GM21529 (cell line): ENCODE measurements at regions not wholly inside any gene's neighbourhood (a gene's known extent, or its start where the extent isn't known, plus 50 kb on each side); places are given as distances from the start of the nearest gene placed in this dataset.

Source experiments
- ATAC-seq: cut with Tn5 transposase; IDR thresholded peaks from one replicate; pipeline ENCODE4 v1.9.1; 2021; ENCODE audit not compliant: unreplicated experiment

DNA sequence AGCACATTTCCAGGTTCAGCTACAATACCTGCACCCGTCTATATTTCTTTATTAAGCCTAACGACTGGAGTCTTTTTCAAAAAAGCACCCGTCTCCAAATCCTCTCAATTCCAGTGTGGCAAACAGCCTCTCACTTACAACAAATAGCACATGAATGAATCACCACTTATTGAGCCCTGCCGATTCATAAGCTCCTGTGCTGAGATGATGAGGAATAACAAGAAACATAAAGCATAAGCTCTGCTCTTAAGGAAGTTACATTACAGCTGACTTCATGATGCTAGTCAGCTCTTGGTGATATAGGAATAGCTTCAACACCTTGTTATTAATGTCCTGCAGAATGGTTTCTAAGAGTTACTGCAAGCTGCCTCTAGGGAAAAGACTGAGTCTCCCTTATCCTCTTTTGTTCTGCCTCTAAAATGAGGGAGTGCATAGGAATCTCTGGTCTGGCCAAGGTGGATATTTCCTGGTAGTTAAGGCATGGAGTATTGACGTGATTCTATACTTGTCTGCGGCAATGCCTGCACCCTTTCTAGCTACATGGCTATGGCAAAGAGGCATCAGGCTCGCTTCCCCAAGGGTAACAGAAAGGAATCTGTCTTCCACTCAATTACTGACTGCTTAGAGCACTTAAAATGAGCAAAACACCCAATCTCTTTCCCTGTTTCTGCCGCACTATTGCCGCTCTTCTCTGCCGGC is 195.7 kb downstream of the KLF12 start:
- ATAC-seq, result no peak

DNA sequence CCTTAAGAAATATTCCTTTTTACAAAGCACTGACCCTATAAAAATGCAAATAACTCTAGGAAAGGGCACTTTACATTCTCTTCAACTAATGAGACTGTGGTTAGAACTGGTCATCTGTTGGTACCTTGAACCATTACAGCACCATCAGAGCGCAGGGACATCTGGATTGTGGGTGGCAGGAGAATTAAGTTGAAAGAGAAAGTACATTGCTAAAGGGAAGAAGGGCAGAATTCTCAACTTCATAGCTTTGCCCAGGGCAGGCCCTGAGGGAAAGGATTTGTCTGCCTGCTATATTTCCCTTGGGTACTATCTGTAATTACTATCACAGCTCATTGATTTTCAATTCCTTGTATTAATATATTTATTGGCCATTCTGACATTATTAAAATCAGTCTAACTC is 196.8 kb downstream of the KLF12 start:
- no peak for ATAC-seq

DNA sequence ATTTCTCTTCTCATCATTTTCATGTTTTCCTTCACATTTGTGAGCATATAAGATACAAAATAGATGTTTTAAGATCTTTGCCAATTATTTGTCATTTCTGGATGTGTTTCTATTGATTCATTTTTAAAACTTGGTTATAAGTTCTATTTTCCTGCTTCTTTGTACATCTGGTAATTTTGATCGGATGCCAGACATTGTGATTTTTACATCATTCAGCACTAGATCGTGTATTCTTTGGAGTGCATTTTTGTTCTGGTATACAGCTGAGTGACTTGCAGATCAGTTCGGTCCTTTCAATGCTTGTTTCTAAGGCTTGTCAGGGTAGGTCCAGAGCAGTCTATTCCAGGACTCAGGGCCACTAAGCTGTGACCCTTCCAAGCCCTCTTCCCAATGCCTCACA is 198.2 kb downstream of the KLF12 start:
- ATAC-seq, result no peak

DNA sequence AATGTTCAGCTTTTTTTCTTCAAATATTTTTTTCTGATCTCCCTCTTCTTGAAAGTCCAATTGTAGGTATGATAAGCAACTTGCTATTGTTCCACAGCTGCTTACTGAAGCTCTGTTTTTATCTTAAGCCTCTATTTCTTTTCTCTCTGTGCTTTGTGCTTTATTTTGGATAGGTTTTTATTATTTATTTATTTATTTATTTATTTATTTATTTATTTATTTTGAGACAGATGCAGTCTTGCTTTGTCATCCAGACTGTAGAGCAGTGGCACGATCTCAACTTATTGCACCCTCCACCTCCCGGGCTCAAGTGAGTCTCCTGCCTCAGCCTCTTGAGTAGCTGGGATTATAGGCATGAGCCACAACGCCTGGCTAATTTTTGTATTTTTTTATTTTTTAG is 199.4 kb downstream of the KLF12 start:
- ATAC-seq, result no peak

DNA sequence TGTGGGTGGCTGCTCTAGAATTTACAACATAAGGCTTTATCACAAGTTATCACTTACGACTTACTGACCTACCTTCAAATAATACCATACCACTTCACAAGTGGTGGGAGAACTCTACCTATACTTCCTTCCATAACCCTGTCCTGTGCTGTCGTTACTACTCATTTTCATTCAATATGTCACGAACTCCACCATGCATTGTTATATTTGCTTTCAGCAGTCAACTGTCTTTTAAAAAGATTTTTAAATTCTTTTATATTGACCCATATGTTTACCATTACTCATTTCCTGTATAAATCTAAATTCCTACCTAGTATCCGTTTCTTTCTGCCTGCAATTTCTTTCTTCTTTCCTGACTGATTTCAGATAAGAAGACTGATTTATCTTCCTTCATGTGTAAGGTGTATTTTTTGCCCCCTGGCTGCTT is 200.0 kb downstream of the KLF12 start:
- no peak for ATAC-seq

DNA sequence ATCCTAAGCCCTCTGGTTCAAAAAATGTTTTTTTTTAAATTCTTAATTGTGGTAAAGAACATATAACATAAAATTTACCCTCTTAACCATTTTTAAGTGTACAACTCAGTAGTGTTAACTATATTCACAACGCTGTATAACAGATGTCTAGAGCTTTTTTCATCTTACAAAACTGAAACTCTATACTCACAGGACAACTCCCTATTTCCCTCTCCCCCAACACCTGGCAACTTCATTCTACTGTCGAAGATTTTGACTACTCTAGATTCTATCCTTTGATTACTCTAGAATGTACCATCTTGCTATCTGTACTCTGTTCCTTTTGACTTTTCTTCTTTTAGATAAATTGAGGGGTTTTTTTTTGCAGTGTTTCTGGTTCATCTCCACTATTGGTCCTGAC is 200.4 kb downstream of the KLF12 start:
- peak; percentile 52 for ATAC-seq

DNA sequence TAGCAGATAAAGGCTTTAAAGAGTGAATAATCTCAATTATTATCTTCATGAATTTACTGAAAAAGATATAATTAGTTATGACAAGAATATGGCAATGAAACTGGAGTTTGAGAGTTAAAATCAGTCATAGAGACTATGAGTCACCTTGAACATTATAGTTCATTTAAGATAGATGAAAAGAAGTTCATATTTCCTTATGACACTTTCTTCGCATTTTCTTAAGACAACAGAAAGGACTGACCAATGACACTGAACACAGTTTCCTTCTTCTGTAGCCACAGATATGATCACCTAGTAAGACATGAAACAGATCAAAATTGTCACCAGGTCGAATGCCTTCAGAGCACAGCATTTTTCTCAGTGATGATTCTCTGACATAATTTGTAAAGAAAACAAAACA is 202.1 kb downstream of the KLF12 start:
- ATAC-seq, result no peak

DNA sequence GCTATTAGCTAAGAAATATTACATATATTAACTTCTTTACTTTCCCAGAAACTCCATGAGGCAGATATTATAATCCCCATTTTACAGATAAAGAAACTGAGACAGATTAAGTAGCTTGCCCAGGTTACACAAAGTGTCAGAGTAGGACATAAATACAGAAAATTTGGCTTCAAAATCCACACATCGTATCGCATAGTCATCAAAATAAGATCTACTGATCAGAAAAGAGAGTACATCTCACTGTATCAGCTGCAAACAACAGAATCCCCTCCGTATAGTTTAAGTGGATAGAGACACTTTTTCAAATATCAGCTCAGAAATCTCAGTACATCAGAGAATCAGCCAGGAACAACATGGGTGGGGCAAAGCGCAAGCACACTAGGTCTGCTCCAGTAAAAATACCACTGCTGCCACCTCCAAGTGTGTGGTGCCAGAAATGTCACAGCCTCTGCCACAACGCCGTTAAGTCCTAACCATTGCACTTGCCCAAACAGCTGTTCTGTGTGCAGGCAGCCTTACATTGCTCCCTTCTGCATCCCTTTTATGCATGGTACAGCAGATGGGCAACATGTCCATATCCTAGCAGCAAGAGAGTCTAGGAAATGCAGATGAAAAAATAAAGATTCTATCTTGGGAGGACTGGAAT is 204.8 kb downstream of the KLF12 start:
- no peak for ATAC-seq

DNA sequence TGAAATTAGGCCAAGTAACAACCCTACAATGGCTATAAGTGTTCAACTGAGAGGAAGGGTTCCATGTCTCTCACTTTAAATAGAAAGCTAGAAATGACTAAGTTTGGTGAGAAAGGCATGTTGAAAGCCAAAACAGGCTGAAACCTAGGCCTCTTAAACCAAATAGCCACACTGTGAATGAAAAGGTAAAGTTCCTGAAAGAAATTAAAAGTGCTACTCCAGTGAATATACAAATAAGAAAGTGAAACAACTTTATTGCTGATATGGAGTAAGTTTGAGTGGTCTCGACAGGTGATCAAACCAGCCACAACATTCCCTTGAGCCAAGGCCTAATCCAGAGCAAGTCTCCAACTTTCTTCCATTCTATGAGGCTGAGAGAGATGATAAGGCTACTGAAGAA is 209.6 kb downstream of the KLF12 start:
- peak; percentile 95 for ATAC-seq

DNA sequence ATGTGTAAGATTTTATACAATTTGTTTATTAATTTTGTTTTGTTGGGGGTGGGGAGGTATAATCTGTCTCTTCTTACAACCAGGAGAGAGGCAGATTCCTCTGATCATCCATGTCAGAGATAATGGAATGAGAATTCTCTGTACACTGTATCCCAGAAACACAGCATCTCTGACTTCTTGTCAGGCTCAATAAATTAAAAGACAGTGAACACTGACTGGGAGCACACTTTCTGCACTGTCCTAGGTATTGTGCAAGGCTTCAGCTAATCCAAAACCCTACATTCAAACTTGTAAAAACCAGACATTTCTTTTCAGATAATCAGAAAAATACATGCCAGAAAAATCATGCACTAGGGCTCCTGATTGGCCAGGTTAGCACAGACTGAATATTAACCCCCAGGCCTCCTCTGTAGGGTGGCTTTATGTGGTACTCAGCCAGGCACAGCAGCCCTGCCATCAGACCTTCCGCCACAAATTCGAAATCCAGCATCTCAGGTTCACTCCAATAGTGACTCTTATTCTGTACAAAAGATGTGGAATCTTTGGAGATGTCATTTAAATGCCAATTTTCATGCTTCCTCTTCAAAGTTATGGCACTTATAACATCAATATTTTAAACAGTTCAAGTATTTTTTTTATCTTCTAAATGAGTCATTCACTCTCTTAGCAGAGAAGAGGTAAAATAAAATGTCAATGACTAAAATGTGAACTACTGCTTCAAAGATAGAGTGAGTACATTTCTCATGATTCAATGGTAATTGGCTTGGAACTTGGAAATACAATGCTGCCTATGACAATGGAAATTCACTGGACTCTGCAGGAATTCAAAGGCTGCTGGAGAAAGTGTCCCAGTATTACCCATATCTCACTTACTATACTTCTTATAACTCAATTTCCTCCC is 211.5 kb downstream of the KLF12 start:
- no peak for ATAC-seq

DNA sequence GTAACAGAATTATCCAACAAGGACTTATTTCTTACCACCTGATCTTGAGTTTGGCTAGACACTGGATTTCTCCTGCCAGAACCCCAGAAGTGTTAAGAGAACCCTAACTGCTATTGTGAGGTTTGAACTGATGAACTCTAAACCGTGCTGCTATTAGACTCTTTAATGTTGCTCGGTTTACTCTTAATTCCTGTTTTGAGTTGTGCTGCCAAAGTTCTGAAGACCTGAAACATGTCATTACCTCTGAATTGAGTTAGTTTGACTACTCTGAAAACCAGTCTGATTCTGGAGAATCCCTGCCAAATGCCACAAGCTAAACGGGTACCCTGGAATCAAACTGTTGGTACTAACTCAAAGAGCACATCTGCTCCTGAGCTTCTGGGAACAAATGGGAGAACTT is 215.5 kb downstream of the KLF12 start:
- ATAC-seq, result no peak

DNA sequence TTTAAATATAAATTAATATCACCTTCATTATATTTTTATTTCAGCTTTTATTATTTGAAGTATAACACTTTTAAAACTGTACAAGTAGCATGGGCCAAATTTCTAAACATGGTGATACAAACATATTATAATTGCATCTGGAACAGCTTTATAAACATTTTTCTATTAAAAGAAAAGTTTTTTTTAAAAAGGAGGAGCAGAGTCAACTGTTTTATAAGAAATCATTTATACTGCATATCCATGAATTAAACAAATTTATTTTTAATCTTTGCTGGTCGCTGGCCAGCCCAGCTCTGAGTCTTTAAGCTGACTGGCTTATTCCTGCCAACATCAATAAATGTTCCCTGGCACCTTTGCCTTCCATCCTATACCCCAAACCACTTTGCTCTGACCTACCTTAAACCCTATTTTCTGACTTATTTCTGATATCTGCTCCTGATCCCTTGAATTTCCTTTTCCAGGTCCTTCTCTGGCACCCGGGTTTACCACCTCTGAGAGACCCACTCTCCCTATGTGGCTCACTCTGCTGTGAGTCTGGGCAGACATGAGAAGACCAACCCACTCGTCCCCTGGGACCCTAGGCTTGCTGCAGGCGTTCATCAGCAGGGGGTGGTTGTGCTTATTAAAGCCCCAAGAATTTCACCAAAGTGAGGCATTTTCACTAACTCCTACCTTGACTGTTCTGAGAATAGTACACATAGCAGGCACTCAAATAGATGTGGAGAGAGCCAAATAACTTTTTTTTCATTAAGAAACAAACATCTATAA is 220.3 kb downstream of the KLF12 start:
- ATAC-seq, result no peak

DNA sequence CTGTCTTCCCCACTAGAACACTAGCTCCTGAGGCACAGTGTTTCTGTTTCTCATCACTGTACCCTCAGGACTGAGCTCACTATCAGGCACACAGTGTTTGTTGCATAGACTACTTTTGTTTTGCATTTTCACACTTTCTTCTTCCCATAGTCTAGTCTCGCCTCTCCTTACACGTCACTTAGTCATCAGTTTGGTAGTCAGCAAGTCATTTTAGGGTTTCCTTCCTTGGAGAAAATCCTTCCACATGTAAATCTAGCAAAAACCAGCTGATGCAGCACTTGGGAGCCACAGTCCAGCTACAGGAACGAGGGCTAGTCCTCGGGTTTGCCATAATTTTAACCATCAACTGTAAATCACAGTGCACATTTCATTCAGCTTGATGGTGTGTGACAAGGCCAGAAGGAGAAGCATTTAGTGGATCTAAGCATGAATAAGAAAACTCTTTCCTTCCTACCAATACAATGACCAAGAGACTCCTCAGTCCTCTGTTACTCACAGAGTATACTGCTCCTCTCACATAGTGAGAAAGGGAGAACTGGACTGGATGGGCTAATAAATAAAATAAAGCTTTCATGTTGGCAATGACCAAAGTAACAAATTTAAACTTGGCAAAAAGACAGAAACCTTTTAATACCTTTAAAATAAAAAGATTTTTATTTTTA is 221.0 kb downstream of the KLF12 start:
- ATAC-seq, result peak; percentile 67

DNA sequence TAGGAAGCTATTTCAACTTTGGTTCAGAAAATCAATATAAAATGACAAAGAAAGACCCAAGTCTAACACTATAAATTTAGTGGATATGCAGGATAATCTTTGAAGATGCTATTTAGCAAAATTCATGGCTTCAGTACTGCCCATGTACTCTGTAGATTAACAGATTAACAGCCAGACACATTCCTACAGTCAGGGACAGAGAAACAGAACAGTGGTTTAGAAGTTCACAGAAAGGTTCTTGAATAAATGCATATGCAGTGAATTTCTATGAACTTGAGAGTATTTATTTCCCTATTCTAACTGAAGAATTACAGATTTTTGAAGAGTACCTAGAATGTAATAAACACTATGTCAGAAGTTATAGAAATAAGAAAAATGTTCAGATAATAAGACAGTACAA is 222.8 kb downstream of the KLF12 start:
- no peak for ATAC-seq

DNA sequence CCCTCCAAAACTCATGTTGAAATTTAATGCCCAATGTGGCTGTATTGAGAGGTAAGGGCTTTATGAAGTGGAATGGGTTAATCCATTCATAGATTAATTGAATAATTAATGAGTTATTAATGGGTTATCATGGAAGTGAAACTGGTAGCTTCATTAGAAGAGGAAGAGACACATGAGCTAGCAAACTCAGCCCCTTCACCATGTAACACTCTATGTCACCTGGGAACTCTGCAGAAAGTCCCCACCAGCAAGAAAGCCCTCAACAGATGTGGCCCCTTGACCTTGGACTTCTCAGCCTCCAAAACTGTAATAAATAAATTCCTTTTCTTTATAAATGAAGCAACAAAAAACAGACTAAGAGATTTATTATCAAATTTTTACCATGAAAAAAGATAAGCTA is 223.5 kb downstream of the KLF12 start:
- no peak for ATAC-seq

DNA sequence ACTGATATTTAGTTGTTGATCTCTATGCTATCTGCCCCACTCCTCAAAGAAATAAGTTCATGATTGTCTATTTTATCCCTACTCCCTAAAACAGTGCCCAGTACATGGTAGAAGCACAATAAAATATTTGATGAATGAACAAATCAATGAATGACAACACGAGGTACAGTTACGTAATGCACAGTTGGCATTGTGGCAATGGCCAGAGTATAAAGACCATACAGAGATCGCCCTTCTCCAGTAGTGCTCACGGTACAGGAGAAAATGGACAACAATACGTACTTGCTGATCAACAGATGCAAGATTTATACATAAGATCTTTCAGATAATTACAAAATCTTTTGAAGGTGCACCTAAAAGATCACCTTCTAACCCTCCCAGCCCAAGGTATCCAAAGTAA is 225.4 kb downstream of the KLF12 start:
- no peak for ATAC-seq

DNA sequence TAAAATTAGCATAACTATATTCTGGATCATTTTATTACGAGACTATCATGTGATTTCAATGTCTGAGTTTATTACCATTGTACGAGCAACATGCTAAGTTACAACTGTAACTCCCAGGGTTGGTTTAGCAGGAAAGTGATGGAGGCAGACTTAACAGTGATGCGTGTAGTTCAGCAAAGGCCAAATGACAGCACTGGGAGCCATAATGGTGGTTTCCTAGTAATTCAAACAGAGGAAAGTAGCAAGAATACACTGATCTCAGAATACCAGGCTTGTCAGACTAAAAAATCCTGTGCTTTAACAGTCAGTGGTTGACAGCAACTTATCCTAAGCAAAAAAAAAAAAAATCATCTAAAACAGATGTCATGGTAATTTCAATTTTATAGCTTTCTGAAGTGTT is 229.6 kb downstream of the KLF12 start:
- ATAC-seq, result no peak

DNA sequence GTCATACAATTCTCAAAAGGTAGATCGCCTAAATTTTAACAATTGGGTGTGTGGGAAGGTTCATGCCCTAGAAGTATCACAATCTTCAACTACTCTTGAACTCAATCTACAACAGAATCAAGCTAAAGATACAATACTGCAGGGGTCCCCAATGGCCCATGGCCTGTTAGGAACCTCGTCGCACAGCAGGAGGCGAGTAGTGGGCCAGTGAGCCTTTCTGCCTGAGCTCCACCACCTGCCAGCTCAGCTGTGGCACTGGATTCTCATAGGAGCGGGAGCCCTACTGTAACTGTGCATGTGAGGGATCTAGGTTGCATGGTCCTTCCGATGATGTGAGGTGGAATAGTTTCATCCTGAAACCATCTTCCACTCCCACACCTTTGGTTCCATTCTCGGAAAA is 230.6 kb downstream of the KLF12 start:
- ATAC-seq, result no peak

DNA sequence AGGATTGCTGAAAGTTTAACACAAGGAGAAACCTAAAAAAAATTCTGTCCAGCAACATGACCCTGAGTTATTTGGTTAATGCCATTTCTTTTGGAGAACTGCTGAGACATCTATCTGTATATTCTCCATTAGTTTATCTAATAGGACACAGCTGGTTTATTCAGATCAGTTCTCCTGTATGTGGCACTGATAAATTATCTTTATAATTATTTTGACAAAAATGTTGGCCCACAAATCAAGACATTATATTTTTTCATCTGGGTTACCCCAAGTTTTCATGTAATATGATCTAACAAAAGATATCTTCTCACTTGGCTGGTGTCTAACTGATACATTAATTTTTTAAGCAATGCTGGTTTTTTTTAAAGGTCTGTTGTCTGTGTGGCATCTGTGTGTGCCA is 231.4 kb downstream of the KLF12 start:
- ATAC-seq, result no peak

DNA sequence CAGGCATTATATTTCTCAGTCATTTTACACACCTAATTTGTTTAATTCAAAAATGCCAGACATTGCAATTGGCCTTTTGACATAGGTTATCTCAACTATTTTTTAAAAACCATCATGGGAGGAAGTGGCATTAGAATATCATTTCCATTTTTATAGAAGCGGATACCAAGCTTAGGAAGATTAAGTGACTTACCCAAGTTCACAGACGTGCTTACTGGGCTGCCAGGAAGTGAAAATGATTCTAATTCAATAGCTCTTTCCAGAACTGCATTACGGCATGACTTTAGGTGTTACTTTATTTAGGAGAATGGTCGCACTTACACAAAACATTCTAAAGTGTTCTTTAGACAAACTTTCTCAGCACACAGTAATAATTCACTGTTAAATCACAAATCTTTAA is 231.9 kb downstream of the KLF12 start:
- no peak for ATAC-seq
